AG09309 (cell line): ENCODE measurements at regions not wholly inside any gene's neighbourhood (a gene's known extent, or its start where the extent isn't known, plus 50 kb on each side); places are given as distances from the start of the nearest gene placed in this dataset.

Experiments
- DNase-seq: peaks from one replicate; pipeline ENCODE4 v3.0.0-alpha.2; 2010; ENCODE audit warnings: low read depth
- H3K4me3 ChIP-seq: 2 replicates; pipeline ENCODE4 v1.5.1; 2011; ENCODE audit warnings: mild to moderate bottlenecking, low read depth, low read length, moderate library complexity; ENCODE audit not compliant: control insufficient read depth
- TF ChIP-seq, protein P1 (sequence below): IDR thresholded peaks from 2 replicates; pipeline ENCODE4 v1.5.1; 2011; ENCODE audit warnings: mild to moderate bottlenecking, low read depth, low read length, inconsistent platforms; ENCODE audit not compliant: insufficient read depth, control insufficient read depth; ENCODE audit errors: missing control alignments

DNA sequence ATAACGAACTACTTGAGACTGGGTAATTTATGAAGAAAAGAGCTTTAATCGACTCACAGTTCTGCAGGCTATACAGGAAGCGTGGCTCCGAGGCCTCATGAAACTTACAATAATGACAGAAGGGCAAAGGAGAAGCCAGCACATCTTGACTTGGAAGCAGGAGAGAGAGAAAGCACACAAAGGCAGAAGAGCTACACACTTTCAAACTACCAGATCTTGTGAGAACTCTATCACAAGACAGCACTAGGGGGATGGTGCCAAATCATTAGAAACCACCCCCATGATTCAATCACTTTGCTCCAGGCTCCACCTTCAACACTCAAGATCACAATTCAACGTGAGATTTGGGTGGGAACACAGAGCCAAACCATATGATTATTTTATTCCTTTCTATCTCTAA lies 655.9 kb upstream of the SYT4 start:
- TF ChIP-seq, protein P1, sequence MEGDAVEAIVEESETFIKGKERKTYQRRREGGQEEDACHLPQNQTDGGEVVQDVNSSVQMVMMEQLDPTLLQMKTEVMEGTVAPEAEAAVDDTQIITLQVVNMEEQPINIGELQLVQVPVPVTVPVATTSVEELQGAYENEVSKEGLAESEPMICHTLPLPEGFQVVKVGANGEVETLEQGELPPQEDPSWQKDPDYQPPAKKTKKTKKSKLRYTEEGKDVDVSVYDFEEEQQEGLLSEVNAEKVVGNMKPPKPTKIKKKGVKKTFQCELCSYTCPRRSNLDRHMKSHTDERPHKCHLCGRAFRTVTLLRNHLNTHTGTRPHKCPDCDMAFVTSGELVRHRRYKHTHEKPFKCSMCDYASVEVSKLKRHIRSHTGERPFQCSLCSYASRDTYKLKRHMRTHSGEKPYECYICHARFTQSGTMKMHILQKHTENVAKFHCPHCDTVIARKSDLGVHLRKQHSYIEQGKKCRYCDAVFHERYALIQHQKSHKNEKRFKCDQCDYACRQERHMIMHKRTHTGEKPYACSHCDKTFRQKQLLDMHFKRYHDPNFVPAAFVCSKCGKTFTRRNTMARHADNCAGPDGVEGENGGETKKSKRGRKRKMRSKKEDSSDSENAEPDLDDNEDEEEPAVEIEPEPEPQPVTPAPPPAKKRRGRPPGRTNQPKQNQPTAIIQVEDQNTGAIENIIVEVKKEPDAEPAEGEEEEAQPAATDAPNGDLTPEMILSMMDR, result no peak
- DNase-seq, result no peak
- no peak overlapping the region for H3K4me3 ChIP-seq

DNA sequence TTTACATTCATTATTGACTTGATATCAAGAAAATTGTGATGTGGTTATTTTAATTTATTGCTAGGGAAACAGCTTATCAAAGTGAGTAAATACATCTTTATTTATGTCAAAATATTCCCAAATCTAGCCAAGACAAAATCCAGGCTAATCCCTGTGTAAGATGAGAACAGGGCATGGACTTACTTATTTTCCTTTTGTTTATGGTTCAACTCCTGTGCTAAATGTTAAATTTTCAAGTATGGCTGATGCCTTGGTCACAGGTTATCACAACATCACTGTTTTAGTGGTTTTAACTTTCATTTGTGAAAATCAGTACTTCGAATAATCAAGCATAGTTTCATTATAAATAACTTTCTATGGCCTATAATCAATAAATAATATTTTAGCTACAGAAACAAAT lies 657.0 kb upstream of the SYT4 start:
- H3K4me3 ChIP-seq, result no peak overlapping the region
- no peak for DNase-seq
- TF ChIP-seq, protein P1, result no peak

DNA sequence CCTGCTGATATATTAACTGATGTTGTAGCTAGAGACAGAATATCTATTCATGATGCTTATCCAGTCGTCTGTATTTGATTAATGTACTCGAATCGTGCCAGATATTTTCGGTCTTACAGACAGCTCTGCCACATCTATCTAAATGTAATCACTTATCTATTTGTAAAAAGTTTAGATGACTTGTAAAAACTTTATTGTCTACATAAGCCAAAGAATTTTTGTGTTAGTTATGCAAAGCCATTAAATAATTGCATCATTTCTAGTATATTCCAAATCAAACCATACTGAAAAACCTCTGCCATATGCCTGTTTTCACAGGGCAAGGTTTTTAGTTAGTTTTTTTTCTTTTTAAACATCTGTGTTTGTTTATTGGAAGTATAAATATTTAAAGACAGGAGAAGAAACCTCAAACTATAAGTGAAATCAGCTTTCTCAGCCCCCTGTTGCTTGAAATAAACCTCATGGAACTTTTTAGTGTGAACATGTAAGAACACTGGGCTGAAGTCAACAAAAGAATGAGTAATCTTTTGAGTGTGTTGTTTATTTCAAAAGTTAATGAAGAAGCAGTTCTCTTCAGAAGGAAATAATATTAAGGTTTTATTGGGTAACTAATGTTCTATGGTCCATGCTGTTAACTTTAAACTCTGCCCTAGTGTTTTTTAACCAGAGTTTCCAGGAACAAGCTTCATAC lies 657.6 kb upstream of the SYT4 start:
- DNase-seq, result peak; percentile 87
- TF ChIP-seq, protein P1, result no peak
- no peak overlapping the region for H3K4me3 ChIP-seq

DNA sequence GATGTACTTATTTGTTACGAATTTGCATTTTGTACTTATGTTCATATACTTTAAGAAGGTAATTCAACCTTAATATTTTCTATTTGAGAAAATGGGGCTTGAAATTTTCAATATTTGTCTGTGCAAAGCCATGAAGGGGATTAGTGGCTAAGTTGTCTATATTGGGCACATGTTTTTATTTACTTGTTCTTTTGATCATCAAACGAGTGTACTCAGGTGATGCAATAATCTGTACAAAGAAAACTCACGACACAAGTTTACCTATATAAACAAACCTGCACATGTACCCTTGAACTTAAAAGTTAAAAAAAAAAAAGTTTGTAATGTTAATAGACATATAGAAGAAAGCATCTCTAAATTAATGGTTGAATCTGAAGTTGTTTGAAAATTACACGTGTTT lies 658.9 kb upstream of the SYT4 start:
- TF ChIP-seq, protein P1, result no peak
- DNase-seq, result no peak
- H3K4me3 ChIP-seq, result no peak overlapping the region

DNA sequence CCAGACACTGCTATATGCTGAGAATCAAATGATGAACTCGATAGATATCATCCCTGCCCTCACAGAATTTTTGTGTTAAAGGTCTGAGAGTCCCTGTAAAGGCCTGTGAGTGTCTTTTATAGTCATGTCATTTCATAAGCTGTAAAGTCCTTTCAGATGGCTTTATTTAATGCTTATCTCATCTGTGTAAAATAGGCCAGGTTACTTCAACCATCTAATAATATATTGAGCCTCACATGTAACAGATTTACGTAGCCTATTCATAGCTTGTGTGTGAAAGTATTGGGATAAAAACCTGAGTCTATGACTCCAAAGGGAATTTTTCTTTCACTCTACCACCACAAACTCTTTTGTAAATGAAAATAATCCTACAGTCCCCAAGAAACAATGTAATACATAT lies 672.0 kb upstream of the SYT4 start:
- DNase-seq, result no peak
- TF ChIP-seq, protein P1, result no peak

DNA sequence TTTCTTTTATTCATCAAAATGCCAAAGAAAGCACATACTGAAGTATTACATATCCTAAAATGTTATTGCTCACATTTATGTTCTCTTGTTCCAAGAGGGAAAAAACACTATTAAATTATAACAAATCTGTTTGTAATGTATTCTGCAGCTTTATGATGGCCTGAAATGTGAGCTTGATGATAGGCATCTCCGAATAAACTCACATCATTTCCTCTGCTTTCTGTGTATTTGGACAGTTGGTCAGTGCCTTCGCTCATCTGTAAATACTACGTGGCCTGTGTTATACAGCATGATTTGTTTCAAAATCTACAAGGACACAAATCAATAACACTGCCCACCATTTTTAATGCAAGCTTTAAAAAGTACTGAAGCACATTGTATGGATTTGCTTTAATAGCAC lies 672.8 kb upstream of the SYT4 start:
- no peak overlapping the region for H3K4me3 ChIP-seq
- no peak for DNase-seq
- TF ChIP-seq, protein P1, result no peak

More for the DNA sequence above, 672.0 kb upstream of the SYT4 start:
- no peak overlapping the region for H3K4me3 ChIP-seq
